HAP-1 (cell line): ENCODE measurements at regions not wholly inside any gene's neighbourhood (a gene's known extent, or its start where the extent isn't known, plus 50 kb on each side); places are given as distances from the start of the nearest gene placed in this dataset.

Experiments used
- DNase-seq, 2 experiments: peaks; one replicate each; pipeline ENCODE4 v3.0.0-alpha.2; 2016 to 2020; ENCODE audit warnings: low spot score in 2 of 2
- H3K27me3 ChIP-seq: fragments of 250-450 bp; sonication (Bioruptor Pico); 2 replicates; pipeline ENCODE4 v1.5.1; 2020; ENCODE audit warnings: low read depth, mild to moderate bottlenecking, moderate library complexity
- H3K36me3 ChIP-seq: fragments of 250-450 bp; sonication (Bioruptor Pico); replicated peaks from 2 replicates; pipeline ENCODE4 v1.5.1; 2020; ENCODE audit warnings: mild to moderate bottlenecking
- H3K4me1 ChIP-seq: fragments of 250-450 bp; sonication (Bioruptor Pico); 2 replicates; pipeline ENCODE4 v1.5.1; 2020; ENCODE audit warnings: mild to moderate bottlenecking
- H3K4me3 ChIP-seq: fragments of 250-450 bp; sonication (Bioruptor Pico); 2 replicates; pipeline ENCODE4 v1.5.1; 2020; ENCODE audit warnings: mild to moderate bottlenecking, moderate library complexity
- H3K9me3 ChIP-seq: fragments of 250-450 bp; sonication (Bioruptor Pico); 2 replicates; pipeline ENCODE4 v1.5.1; 2020; ENCODE audit warnings: mild to moderate bottlenecking, moderate library complexity
- in situ Hi-C: fragments of 300-500 bp; cut with MboI; formaldehyde crosslinking; loops from 3 replicates; pipeline ENCODE4 v1.14.3; 2020; ENCODE audit warnings: low sequenced_read_pairs, inconsistent platforms, mixed read lengths

GRCh38 chr2:40874380-40874779 is 422.5 kb upstream of the SLC8A1 start:
- no peak for DNase-seq
- no peak overlapping the region for H3K4me3 ChIP-seq
- H3K4me1 ChIP-seq: peaks cover 21% of the 10 kb centered on the region
- H3K9me3 ChIP-seq: no peaks in the 10 kb centered on the region
- in situ Hi-C loops: no loop called here
- no peaks in the 10 kb centered on the region for H3K36me3 ChIP-seq
- H3K27me3 ChIP-seq: no peaks in the 10 kb centered on the region

- no peaks in the 10 kb centered on the region for H3K27me3 ChIP-seq
- H3K9me3 ChIP-seq: no peaks in the 10 kb centered on the region
- H3K4me3 ChIP-seq: no peak overlapping the region
- no peaks in the 10 kb centered on the region for H3K36me3 ChIP-seq
- in situ Hi-C loops: no loop called here
- DNase-seq: peak in 1 of 2 experiments; percentile 53
- H3K4me1 ChIP-seq: peaks cover 21% of the 10 kb centered on the region
Measured at GRCh38 chr2:40877734-40878288, 425.9 kb upstream of the SLC8A1 start.

- in situ Hi-C loops: no loop called here
- Histone ChIP-seq H3K27me3 (no peaks in the 10 kb centered on the region), H3K4me3 (no peak overlapping the region), H3K4me1 (peaks cover 21% of the 10 kb centered on the region), H3K9me3 (no peaks in the 10 kb centered on the region), H3K36me3 (no peaks in the 10 kb centered on the region)
- DNase-seq: no peak
Measured at GRCh38 chr2:40879305-40879704, 427.4 kb upstream of the SLC8A1 start.

- no peak for DNase-seq
- H3K4me1 ChIP-seq: peaks cover 13% of the 10 kb centered on the region
- no peaks in the 10 kb centered on the region for H3K36me3 ChIP-seq
- in situ Hi-C loops: no loop called here
- H3K27me3 ChIP-seq: no peaks in the 10 kb centered on the region
- H3K4me3 ChIP-seq: no peak overlapping the region
- peaks cover 8% of the 10 kb centered on the region for H3K9me3 ChIP-seq
Measured at GRCh38 chr2:40886100-40886499, 434.2 kb upstream of the SLC8A1 start.

GRCh38 chr2:40886655-40887054 is 434.8 kb upstream of the SLC8A1 start:
- peaks cover 13% of the 10 kb centered on the region for H3K4me1 ChIP-seq
- peaks cover 8% of the 10 kb centered on the region for H3K9me3 ChIP-seq
- in situ Hi-C loops: no loop called here
- no peaks in the 10 kb centered on the region for H3K27me3 ChIP-seq
- H3K4me3 ChIP-seq: no peak overlapping the region
- DNase-seq: peak; percentile 21 to 93
- H3K36me3 ChIP-seq: no peaks in the 10 kb centered on the region

- H3K9me3 ChIP-seq: no peaks in the 10 kb centered on the region
- no peaks in the 10 kb centered on the region; the same call in 1 of the 2 replicates for H3K27me3 ChIP-seq
- H3K4me3 ChIP-seq: no peak overlapping the region
- in situ Hi-C loops: no loop called here
- no peak for DNase-seq
- H3K4me1 ChIP-seq: peaks cover 9% of the 10 kb centered on the region
- no peaks in the 10 kb centered on the region for H3K36me3 ChIP-seq
Measured at GRCh38 chr2:40896358-40896757, 444.5 kb upstream of the SLC8A1 start.

GRCh38 chr2:40914666-40915065 is 462.8 kb upstream of the SLC8A1 start:
- H3K27me3 ChIP-seq: no peaks in the 10 kb centered on the region
- H3K9me3 ChIP-seq: no peaks in the 10 kb centered on the region
- H3K4me3 ChIP-seq: no peak overlapping the region
- H3K4me1 ChIP-seq: no peaks in the 10 kb centered on the region
- DNase-seq: no peak
- H3K36me3 ChIP-seq: no peaks in the 10 kb centered on the region
- in situ Hi-C loops: no loop called here

- no peak for DNase-seq
- no peaks in the 10 kb centered on the region for H3K27me3 ChIP-seq
- in situ Hi-C loops: no loop called here
- H3K9me3 ChIP-seq: no peaks in the 10 kb centered on the region
- no peaks in the 10 kb centered on the region for H3K4me1 ChIP-seq
- H3K4me3 ChIP-seq: no peak overlapping the region
- no peaks in the 10 kb centered on the region for H3K36me3 ChIP-seq
Measured at GRCh38 chr2:40915651-40916050, 463.8 kb upstream of the SLC8A1 start.

- Histone ChIP-seq H3K9me3 (no peaks in the 10 kb centered on the region), H3K4me1 (no peaks in the 10 kb centered on the region), H3K36me3 (no peaks in the 10 kb centered on the region), H3K4me3 (no peak overlapping the region), H3K27me3 (no peaks in the 10 kb centered on the region)
- peak in 1 of 2 experiments; percentile 7 for DNase-seq
- in situ Hi-C loops: no loop called here
Measured at GRCh38 chr2:40935349-40935748, 483.5 kb upstream of the SLC8A1 start.

GRCh38 chr2:40937284-40937683 is 485.4 kb upstream of the SLC8A1 start:
- no peaks in the 10 kb centered on the region for H3K9me3 ChIP-seq
- H3K36me3 ChIP-seq: no peaks in the 10 kb centered on the region
- no peak for DNase-seq
- no peak overlapping the region for H3K4me3 ChIP-seq
- no peaks in the 10 kb centered on the region for H3K4me1 ChIP-seq
- H3K27me3 ChIP-seq: no peaks in the 10 kb centered on the region
- in situ Hi-C loops: no loop called here

- Histone ChIP-seq H3K36me3 (no peaks in the 10 kb centered on the region), H3K9me3 (no peaks in the 10 kb centered on the region)
- in situ Hi-C loops: no loop called here
Measured at GRCh38 chr2:40953341-40953740, 501.5 kb upstream of the SLC8A1 start.

GRCh38 chr2:40955042-40955441 is 503.2 kb upstream of the SLC8A1 start:
- Histone ChIP-seq H3K9me3 (no peaks in the 10 kb centered on the region), H3K36me3 (no peaks in the 10 kb centered on the region), H3K4me1 (no peaks in the 10 kb centered on the region), H3K4me3 (no peak overlapping the region), H3K27me3 (no peaks in the 10 kb centered on the region; the same call in 1 of the 2 replicates)
- in situ Hi-C loops: no loop called here
- DNase-seq: no peak

More at GRCh38 chr2:40953341-40953740, 501.5 kb upstream of the SLC8A1 start:
- Histone ChIP-seq H3K4me1 (no peaks in the 10 kb centered on the region), H3K4me3 (no peak overlapping the region), H3K27me3 (no peaks in the 10 kb centered on the region; the same call in 1 of the 2 replicates)
- DNase-seq: no peak

- Histone ChIP-seq H3K4me1 (no peaks in the 10 kb centered on the region), H3K36me3 (no peaks in the 10 kb centered on the region), H3K4me3 (no peak overlapping the region), H3K9me3 (no peaks in the 10 kb centered on the region), H3K27me3 (no peaks in the 10 kb centered on the region; the same call in 1 of the 2 replicates)
- DNase-seq: no peak
- in situ Hi-C loops: no loop called here
Measured at GRCh38 chr2:40955635-40956034, 503.7 kb upstream of the SLC8A1 start.

GRCh38 chr2:40957508-40957907 is 505.6 kb upstream of the SLC8A1 start:
- no peaks in the 10 kb centered on the region for H3K27me3 ChIP-seq
- H3K4me1 ChIP-seq: no peaks in the 10 kb centered on the region
- H3K36me3 ChIP-seq: no peaks in the 10 kb centered on the region
- H3K9me3 ChIP-seq: no peaks in the 10 kb centered on the region
- H3K4me3 ChIP-seq: no peak overlapping the region
- no peak for DNase-seq
- in situ Hi-C loops: no loop called here

- Histone ChIP-seq H3K4me1 (no peaks in the 10 kb centered on the region), H3K4me3 (no peak overlapping the region), H3K27me3 (no peaks in the 10 kb centered on the region), H3K36me3 (no peaks in the 10 kb centered on the region), H3K9me3 (no peaks in the 10 kb centered on the region)
- in situ Hi-C loops: no loop called here
- DNase-seq: no peak
Measured at GRCh38 chr2:40962026-40962425, 510.1 kb upstream of the SLC8A1 start.
